ENCODE measurements at regions not wholly inside any gene's neighbourhood (a gene's known extent, or its start where the extent isn't known, plus 50 kb on each side); places are given as distances from the start of the nearest gene placed in this dataset.
"Not testable (repeated sequence)": the region's sequence is repeated elsewhere in the genome, so short reads cannot be mapped to it uniquely, and the experiment has no call there.

DNA sequence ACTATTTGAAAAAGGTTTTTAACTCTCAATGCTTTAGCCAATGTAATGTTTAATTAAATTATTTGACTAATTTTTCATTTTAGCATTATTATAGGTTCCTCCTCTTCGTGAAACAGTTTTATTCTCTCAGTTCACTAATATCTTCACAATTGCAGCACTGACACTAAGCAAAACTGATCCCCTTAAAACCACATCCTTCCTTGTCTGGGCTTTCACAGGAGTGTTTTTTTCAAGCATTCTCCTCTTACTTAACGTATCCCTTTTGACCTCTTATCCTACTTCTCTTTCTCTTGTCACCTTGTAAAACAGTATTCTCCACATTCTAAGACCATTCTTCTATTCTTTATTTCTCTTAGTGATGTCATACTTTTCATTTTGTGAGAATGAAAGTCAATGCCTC, 112.8 kb downstream of the DSC3 start:
- DNase-seq, result no peak

- DNase-seq, result no peak
Measured at GRCh38 chr18:30929065-30929464, 113.5 kb downstream of the DSC3 start.

DNA sequence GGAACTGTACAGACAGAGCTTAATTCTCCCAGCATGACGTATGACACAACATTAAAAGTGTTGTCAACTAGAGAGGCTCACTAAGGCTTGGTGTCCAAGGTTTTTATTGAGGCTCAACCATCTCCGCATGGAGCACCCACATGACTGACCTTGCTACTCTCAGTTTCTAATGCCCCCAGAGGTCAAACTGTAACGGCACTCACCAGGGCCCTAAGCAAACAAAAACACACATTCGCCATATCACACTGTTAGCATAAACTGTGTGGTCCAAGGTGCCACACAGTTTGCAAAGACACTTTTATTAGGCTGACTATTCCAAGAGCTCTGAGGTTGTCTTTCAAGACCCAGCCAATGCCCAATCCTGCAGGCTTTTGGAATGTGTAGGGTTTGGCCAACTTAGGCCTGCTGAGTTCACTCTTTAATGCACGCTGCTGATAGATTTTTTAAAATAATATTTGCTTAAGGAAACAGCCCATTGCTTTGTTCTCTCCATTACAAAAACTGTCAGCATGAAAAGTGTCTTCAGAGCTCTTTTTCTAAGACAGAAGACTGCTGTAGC, 114.9 kb downstream of the DSC3 start:
- DNase-seq, result no peak

GRCh38 chr18:30927042-30927441, 115.5 kb downstream of the DSC3 start:
- no peak for DNase-seq

DNA sequence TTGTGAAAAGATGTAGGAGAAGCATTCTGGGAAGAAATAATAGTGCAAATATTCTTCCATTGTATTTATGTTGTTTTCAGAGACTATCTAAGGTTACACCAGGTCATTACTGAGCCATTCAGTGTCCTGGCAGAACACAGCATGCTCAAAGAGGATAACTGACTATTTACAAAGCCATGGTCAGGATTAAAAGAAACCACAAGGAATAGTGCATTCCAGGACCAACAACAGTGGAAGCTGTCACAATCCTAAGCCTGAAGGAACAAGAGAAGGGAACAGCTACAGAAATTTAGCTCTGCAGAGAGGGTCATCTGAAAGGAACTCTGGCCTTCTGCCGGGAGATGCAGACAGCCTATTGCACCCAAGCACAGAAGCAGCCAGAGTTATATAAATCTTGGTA, 116.7 kb downstream of the DSC3 start:
- no peak for DNase-seq

GRCh38 chr18:30920757-30921156, 121.8 kb downstream of the DSC3 start:
- DNase-seq, result no peak

- no peak for DNase-seq
Measured at GRCh38 chr18:30920351-30920750, 122.2 kb downstream of the DSC3 start.

DNA sequence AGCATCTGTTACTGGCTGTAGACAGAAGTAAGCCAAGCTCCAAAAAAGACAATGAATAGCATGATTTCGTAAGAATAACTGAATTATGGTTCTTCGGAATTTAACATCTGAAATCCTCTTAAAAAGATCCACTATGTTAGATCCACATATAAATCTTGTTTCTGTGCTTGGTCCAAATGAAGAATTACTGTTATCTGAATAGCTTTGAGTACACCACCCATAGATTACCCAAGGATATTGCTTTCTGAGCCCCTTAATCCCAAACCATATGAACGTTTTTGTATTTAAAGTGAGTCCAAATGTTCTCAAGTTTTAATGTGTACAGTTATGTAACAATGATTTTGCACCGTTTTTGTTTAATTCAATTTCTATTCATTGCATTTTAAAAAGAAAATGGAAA, 124.9 kb downstream of the DSC3 start:
- no peak for DNase-seq

- no peak for DNase-seq
Measured at GRCh38 chr18:30915336-30915988, 127.1 kb downstream of the DSC3 start.

DNA sequence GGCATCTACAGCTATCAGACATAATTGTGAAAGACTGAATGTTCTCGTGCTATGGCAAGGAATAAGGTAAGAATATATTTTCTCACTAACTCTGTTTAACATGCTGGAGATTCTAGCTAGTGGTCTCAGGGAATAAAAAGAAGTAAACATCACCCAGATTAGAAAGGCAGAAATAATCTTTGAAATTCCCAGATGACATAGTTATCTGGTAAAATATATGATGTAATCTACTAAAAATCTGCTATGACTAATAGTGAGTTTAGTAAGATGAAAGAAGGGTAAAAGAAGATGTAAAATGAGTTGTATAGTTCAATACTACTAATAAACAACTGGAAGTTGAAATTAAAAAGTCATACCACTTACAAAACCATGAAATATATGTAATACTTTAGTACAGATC, 134.2 kb downstream of the DSC3 start:
- DNase-seq, result no peak

- no peak for DNase-seq
Measured at GRCh38 chr18:30903566-30903965, 139.0 kb downstream of the DSC3 start.

DNA sequence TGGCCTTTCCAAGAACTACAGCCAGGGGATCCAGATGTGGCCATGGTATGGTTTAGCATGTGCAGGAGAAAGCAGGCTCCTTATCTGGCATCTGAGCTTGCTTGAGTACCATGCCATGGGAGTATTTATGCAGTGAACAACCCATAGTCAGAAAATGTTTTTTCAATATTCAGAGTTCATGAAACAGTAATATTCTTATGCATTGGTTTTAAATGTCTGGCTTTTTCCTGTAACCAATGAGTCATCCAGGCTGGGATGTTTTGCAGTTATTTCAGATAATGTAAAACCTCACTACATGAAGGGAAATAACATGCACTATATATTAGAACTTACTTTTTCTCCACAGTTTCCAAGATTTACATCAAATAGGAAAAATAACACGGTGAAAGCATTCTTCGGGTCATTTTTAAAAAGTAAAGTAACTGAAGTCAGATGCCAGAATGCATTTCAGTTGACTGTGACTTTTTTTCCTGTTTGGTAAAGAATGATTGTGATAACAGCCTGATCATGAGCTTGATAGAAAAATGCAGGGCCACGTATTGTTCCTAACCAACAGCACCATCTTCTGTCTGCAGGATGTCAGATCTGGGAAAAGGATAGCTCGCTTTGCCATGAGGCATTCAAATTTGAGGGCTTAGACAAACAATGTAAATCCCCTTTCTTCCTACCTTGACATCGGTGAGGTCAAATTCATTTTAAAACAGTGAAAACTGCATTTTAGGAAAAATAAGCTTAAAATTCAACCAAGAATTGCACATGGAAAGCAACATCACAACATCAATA, 152.8 kb downstream of the DSC3 start:
- DNase-seq, result peak; percentile 14

- no peak for DNase-seq
Measured at GRCh38 chr18:30888344-30888743, 154.2 kb downstream of the DSC3 start.

GRCh38 chr18:30886998-30887397, 155.5 kb downstream of the DSC3 start:
- DNase-seq, result no peak

GRCh38 chr18:30870466-30870865, 172.1 kb downstream of the DSC3 start:
- no peak for DNase-seq

DNA sequence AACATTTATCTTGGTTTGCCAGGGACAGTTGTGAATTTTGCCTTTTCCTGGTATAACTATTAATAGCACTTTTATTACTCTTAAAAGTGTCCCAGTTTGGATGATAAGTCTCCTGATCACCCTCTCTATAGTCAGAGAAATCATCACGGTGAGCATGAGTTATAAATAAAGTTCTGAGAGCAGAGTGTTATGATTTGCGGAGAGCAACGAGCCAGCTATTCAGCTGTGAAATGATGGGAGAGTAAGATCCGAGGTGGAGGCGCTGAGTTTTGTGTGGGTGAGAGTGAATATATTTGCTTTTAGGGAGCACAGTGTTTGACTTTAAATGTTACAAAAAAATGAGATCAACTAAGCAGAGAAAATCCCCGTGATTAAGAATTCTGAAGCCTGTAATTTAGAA, 179.6 kb downstream of the DSC3 start:
- DNase-seq, result no peak

DNA sequence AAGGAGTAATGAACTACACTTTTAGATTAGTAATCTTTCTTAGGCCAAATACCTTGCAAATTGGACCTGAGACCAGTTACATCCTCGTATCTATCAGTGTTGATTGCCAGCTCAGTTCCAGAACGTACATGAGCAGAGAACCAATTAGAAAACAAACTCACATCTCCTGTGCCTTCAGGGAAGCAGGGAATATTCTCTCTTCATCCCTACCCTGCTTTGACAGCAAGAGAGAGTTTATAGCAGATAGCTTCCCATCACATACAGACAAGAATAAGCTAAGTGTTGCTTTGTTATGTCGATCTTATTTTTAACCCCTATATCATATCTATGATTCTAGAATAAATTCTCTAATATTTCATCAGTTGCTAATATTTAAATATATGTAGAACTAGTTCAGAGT, 181.8 kb downstream of the DSC3 start:
- no peak for DNase-seq

GRCh38 chr18:30859036-30859435, 183.5 kb downstream of the DSC3 start:
- DNase-seq, result no peak

GRCh38 chr18:30858560-30858959, 184.0 kb downstream of the DSC3 start:
- DNase-seq, result no peak

DNA sequence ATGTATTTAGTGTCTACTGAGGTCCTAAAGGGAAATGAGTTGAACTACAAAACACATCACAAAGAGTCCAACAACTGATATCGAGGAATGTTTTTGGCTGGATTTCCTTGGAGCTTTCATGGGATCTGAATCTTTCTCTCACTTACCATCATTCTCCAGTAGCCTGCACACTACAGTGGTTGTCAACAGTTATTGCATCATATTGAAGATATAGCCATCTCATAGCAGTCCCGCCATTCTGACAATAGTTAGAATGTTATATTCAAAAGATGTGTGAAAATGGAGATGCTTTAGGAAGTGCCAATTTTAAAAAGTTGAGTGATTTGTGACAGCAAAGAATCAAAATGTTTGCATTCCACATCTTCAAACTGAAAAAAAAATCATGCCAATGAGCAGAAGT, 186.8 kb downstream of the DSC3 start:
- no peak for DNase-seq

GRCh38 chr18:30852980-30853379, 189.6 kb downstream of the DSC3 start:
- DNase-seq, result peak; percentile 62

- no peak for DNase-seq
Measured at GRCh38 chr18:30852541-30852940, 190.0 kb downstream of the DSC3 start.

DNA sequence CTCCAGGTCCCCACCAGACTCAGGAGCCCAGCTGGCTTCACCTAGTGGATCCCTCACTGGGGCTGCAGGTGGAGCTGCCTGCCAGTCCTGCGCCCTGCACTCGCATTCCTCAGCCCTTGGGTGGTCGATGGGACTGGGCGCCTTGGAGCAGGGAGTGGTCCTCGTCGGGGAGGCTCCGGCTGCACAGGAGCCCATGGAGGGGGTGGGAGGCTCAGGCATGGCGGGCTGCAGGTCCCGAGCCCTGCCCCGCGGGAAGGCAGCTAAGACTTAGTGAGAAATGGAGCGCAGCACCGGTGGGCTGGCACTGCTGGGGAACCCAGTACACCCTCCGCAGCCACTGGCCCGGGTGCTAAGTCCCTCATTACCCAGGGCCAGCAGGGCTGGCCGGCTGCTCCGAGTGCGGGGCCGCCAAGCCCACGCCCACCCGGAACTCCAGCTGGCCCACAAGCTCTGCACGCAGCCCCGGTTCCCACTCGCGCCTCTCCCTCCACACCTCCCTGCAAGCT, 203.4 kb downstream of the DSC3 start:
- not testable (repeated sequence) for DNase-seq

DNA sequence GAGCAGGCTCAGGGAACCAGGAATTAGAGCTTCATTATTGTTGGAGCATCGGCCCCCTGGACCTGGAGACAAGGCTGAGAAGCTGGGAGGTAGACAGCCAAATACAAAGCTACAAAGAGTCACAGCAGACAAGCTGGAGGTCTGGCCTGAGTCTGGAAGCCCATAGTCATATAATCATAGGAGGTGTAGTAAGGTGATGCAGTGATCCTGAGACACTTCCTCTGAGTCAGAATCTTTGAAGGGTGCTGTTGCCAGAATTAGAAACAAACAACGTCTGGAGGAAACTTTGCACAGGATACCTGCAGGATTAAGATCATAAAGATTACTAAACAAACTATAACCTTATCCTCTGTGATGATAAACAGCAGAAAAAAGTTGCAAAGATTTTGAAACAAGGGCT, 213.8 kb downstream of the DSC3 start:
- no peak for DNase-seq

Data from DMS153 (cell line).